Testis (tissue), 2 donors: ENCODE measurements at regions not wholly inside any gene's neighbourhood (a gene's known extent, or its start where the extent isn't known, plus 50 kb on each side); places are given as distances from the start of the nearest gene placed in this dataset.

Experiments used
- CTCF ChIP-seq, 3 experiments: fragments of 450-650 bp in 2 of 3; fragments of 200-600 bp in 1 of 3; sonication (generic) in 1 of 3; IDR thresholded peaks; one replicate each; pipeline ENCODE4 v1.5.1; 2016 to 2019; ENCODE audit warnings: antibody characterized with exemption in 3 of 3, mild to moderate bottlenecking in 2 of 3, moderate library complexity in 1 of 3
- POLR2A ChIP-seq: fragments of 450-650 bp; IDR thresholded peaks from one replicate; pipeline ENCODE4 v1.6.1; 2017; ENCODE audit warnings: antibody characterized with exemption, mild to moderate bottlenecking, moderate library complexity

GRCh38 chr2:126810001-126810400 lies 88.7 kb upstream of the TEX51 start:
- TF ChIP-seq CTCF (IDR thresholded peaks at IDR 0.05) (no peak), POLR2A (no peak)
